Esophagus muscularis mucosa (tissue), 4 donors: ENCODE measurements at regions not wholly inside any gene's neighbourhood (a gene's known extent, or its start where the extent isn't known, plus 50 kb on each side); places are given as distances from the start of the nearest gene placed in this dataset.

Experiments used
- DNase-seq: peaks from one replicate; pipeline ENCODE4 v3.0.0-alpha.2; 2017; ENCODE audit errors: extremely low spot score
- H3K27ac ChIP-seq, 4 donors: fragments of 200-600 bp; sonication (generic); replicated peaks in 1 of 4; 1 replicate in 3 of 4; 2 replicates in 1 of 4; pipeline ENCODE4 v1.5.1; 2016 to 2019; ENCODE audit warnings: mild to moderate bottlenecking in 1 of 4
- H3K27me3 ChIP-seq, 4 donors: fragments of 200-600 bp; sonication (generic); one replicate each; pipeline versions ENCODE4 v1.5.1 to v1.6.0; 2016 to 2019
- H3K36me3 ChIP-seq, 4 donors: fragments of 200-600 bp; sonication (generic); one replicate each; pipeline ENCODE4 v1.5.1; 2016 to 2019
- H3K4me1 ChIP-seq, 4 donors: fragments of 200-600 bp; sonication (generic); one replicate each; pipeline ENCODE4 v1.5.1; 2016 to 2019
- H3K4me3 ChIP-seq, 4 donors: fragments of 200-600 bp; sonication (generic); 1 replicate in 2 of 4; 2 replicates in 2 of 4; pipeline ENCODE4 v1.5.1; 2016 to 2019; ENCODE audit warnings: mild to moderate bottlenecking in 4 of 4, moderate library complexity in 1 of 4
- H3K9me3 ChIP-seq, 4 donors: fragments of 200-600 bp; sonication (generic); 1 replicate in 3 of 4; 2 replicates in 1 of 4; pipeline ENCODE4 v1.5.1; 2016 to 2019
- EP300 ChIP-seq: sonication (generic); formaldehyde crosslinking; IDR thresholded peaks from one replicate; pipeline ENCODE4 v1.6.1; 2017; ENCODE audit warnings: antibody characterized with exemption
- POLR2A ChIP-seq: fragments of 450-650 bp; IDR thresholded peaks from one replicate; pipeline ENCODE4 v1.6.1; 2017; ENCODE audit warnings: antibody characterized with exemption, moderate library complexity, mild to moderate bottlenecking, low read depth
- POLR2AphosphoS5 ChIP-seq, 2 donors: sonication (generic); formaldehyde crosslinking; IDR thresholded peaks; one replicate each; pipeline ENCODE4 v1.6.1; 2017; ENCODE audit warnings: antibody characterized with exemption in 2 of 2
- WGBS: methylation state at CpG from one replicate; pipeline ENCODE4 v1.1.5; 2018; 5-methylcytosine and 5-hydroxymethylcytosine counted together
- intact Hi-C: fragments of 100-400 bp; cut with DNase I; formaldehyde crosslinking; loops from one replicate; pipeline ENCODE4 v1.15.1; 2023
- TF ChIP-seq, protein P1 (sequence below), 3 experiments: fragments of 200-600 bp in 2 of 3; fragments of 450-650 bp in 1 of 3; sonication (generic) in 2 of 3; IDR thresholded peaks; one replicate each; pipeline ENCODE4 v1.5.1; 2017 to 2019; ENCODE audit warnings: antibody characterized with exemption in 3 of 3, mild to moderate bottlenecking in 2 of 3, moderate library complexity in 1 of 3

DNA sequence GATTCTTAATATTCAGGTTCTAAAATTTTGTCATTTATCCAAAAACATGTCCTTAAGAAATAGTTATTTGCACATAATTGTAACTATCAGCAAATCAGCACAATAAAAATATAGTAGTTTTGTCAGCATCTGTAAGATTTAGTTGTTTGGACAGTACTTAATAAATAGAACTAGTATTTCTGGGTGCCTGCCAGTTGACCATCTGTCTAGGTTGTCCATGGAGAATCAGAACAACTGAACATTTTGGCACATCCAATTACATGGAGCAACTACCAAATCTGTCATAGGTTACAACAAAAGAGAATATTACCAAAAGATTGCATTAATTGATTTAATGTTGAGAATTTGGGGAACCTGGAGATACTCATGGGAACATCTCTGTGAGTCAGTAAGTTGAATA is 305.5 kb upstream of the TACR3 start:
- Histone ChIP-seq H3K27ac (no peak overlapping the region), H3K4me3 (no peak overlapping the region), H3K36me3 (no peaks in the 10 kb centered on the region), H3K27me3 (no peaks in the 10 kb centered on the region), H3K9me3 (no peaks in the 10 kb centered on the region), H3K4me1 (no peaks in the 10 kb centered on the region)
- TF ChIP-seq POLR2AphosphoS5 (IDR thresholded peaks at IDR 0.05) (no peak), EP300 (no peak), POLR2A (no peak)
- TF ChIP-seq, protein P1, sequence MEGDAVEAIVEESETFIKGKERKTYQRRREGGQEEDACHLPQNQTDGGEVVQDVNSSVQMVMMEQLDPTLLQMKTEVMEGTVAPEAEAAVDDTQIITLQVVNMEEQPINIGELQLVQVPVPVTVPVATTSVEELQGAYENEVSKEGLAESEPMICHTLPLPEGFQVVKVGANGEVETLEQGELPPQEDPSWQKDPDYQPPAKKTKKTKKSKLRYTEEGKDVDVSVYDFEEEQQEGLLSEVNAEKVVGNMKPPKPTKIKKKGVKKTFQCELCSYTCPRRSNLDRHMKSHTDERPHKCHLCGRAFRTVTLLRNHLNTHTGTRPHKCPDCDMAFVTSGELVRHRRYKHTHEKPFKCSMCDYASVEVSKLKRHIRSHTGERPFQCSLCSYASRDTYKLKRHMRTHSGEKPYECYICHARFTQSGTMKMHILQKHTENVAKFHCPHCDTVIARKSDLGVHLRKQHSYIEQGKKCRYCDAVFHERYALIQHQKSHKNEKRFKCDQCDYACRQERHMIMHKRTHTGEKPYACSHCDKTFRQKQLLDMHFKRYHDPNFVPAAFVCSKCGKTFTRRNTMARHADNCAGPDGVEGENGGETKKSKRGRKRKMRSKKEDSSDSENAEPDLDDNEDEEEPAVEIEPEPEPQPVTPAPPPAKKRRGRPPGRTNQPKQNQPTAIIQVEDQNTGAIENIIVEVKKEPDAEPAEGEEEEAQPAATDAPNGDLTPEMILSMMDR (IDR thresholded peaks at IDR 0.05): no peak
- no peak for DNase-seq
- intact Hi-C loops: no loop called here

DNA sequence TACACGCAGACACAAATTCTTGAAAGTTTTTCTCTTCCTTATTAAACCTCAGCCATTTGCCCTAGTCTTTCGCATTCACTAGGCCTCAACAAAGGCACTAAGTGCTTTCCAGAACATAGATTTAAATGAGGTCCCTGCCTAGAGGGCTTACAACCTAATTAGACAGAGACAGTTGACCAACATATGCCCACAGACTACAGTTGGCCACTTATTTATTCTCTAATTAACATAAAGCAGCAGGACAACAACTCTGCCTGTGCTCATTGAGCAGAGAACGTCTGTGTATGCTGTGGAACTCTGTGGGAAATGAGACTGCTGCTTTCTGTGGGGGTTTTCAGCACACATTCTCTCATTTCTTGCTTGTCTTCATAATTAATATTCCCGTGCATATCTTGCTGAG is 303.0 kb upstream of the TACR3 start:
- no peak for TF ChIP-seq POLR2A
- no peak for TF ChIP-seq POLR2AphosphoS5 (IDR thresholded peaks at IDR 0.05)
- TF ChIP-seq, protein P1 (IDR thresholded peaks at IDR 0.05): no peak
- no peak for TF ChIP-seq EP300
- Histone ChIP-seq H3K27ac (no peak overlapping the region), H3K9me3 (no peaks in the 10 kb centered on the region), H3K4me1 (no peaks in the 10 kb centered on the region), H3K36me3 (no peaks in the 10 kb centered on the region), H3K4me3 (no peak overlapping the region), H3K27me3 (no peaks in the 10 kb centered on the region)
- no peak for DNase-seq
- intact Hi-C loops: no loop called here
- 77% methylated on average over 4 of the region's 4 CpGs for WGBS

DNA sequence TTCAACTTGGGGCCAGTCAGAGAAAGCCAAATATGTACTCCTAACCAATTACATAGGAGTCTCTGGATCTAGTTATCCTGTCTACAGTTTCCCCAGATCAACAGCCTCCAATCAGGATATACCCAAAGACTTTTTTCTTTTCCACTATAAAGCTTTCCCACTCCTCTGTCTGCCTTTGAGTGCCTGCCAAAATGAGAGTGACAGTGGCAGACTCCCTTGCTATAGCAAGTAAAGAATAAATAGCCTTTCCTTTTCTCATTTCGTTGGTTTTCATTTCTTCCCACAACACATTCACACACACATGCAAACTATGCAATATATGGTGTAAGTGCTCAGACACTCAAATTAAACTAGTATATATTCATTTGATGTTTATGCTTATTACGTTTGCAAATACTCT is 302.4 kb upstream of the TACR3 start:
- WGBS: 64% methylated on average over 2 of the region's 2 CpGs
- H3K4me3 ChIP-seq: no peak overlapping the region
- DNase-seq: no peak
- no peaks in the 10 kb centered on the region for H3K36me3 ChIP-seq
- H3K27ac ChIP-seq: no peak overlapping the region
- H3K9me3 ChIP-seq: no peaks in the 10 kb centered on the region
- TF ChIP-seq POLR2AphosphoS5 (IDR thresholded peaks at IDR 0.05): no peak
- TF ChIP-seq, protein P1 (IDR thresholded peaks at IDR 0.05): no peak
- no peak for TF ChIP-seq EP300
- no peak for TF ChIP-seq POLR2A
- intact Hi-C loops: no loop called here
- H3K27me3 ChIP-seq: no peaks in the 10 kb centered on the region
- no peaks in the 10 kb centered on the region for H3K4me1 ChIP-seq

DNA sequence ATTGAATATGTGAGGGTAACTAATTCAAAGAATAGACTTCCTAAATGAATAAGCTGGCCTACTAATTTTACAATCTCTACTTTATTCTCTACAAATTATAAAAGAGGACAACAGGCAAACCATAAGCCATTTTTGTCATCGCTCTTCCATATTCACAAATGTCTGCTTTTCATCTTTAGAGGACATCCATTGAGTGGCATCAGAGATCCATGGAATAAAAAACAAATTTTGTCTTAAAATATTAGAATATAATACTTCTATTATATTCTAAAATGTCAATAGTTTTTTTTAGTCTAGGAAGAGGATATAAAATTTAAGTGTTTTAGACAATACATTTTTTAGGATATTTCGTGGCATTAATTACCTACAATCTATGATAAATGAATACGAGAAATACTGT is 300.9 kb upstream of the TACR3 start:
- 90% methylated on average over 3 of the region's 3 CpGs for WGBS
- no peak overlapping the region for H3K4me3 ChIP-seq
- intact Hi-C loops: no loop called here
- H3K9me3 ChIP-seq: no peaks in the 10 kb centered on the region
- no peaks in the 10 kb centered on the region for H3K4me1 ChIP-seq
- no peak overlapping the region for H3K27ac ChIP-seq
- no peaks in the 10 kb centered on the region for H3K36me3 ChIP-seq
- no peak for TF ChIP-seq EP300
- no peak for TF ChIP-seq POLR2A
- TF ChIP-seq, protein P1 (IDR thresholded peaks at IDR 0.05): no peak
- no peak for TF ChIP-seq POLR2AphosphoS5 (IDR thresholded peaks at IDR 0.05)
- DNase-seq: no peak
- no peaks in the 10 kb centered on the region for H3K27me3 ChIP-seq

DNA sequence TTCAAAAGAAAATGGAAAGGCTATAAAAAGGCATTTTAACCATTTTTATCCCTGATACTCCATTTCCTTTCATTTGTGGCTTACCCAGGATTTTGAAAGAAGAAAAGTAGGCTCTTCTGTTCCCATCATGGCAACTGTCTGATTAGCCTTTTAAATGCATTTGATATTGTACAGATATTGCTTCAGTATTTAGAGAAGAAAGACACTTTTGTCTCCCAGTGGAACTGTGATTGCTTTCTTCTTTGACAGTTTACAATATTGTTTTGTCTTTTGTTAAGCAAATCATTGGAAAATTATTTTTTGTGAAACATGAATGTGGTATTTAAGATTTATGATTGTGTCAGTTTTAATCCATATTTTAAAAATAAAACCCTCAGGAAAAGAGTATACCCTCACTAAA is 297.4 kb upstream of the TACR3 start:
- no peaks in the 10 kb centered on the region for H3K9me3 ChIP-seq
- DNase-seq: no peak
- H3K4me3 ChIP-seq: no peak overlapping the region

More for the DNA sequence above, 297.4 kb upstream of the TACR3 start:
- Histone ChIP-seq H3K27me3 (no peaks in the 10 kb centered on the region), H3K4me1 (no peaks in the 10 kb centered on the region), H3K36me3 (no peaks in the 10 kb centered on the region), H3K27ac (no peak overlapping the region)
- TF ChIP-seq, protein P1 (IDR thresholded peaks at IDR 0.05): no peak
- no peak for TF ChIP-seq POLR2AphosphoS5 (IDR thresholded peaks at IDR 0.05)
- no peak for TF ChIP-seq EP300
- intact Hi-C loops: loop anchor here (5.0 kb wide), 1 partner anchor 835 kb away; no protein-coding TSS in a partner anchor
